Amygdala (tissue), 56 donors: ENCODE measurements at regions not wholly inside any gene's neighbourhood (a gene's known extent, or its start where the extent isn't known, plus 50 kb on each side); places are given as distances from the start of the nearest gene placed in this dataset.
A peak's percentile ranks its signal among the peaks of the same experiment; 100 is the strongest.
"Not testable (repeated sequence)": the region's sequence is repeated elsewhere in the genome, so short reads cannot be mapped to it uniquely, and the experiment has no call there.

Experiments
- DNase-seq, 56 donors: peaks; one replicate each; lab custom pipeline; 2025; lab: John Stamatoyannopoulos, UW

DNA sequence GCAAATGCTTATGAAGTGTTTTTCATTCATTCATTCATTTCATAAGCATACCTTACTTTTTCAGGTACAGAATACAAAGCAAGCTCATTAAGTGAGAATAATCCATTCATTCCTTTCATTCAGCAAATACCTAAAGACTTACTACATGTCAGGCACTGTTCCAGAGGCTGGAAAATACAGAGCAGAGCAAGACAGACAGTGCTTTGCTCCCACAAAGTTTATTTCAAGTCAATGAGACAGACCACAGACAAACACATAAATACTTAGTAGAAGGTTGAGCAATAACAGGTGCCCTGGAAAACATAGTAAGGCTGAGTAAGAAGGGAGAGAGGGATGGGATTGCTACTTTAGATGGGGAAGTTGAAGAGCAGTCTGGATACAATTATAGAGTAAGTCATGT is 309.8 kb downstream of the C1D start:
- DNase-seq = no peak

DNA sequence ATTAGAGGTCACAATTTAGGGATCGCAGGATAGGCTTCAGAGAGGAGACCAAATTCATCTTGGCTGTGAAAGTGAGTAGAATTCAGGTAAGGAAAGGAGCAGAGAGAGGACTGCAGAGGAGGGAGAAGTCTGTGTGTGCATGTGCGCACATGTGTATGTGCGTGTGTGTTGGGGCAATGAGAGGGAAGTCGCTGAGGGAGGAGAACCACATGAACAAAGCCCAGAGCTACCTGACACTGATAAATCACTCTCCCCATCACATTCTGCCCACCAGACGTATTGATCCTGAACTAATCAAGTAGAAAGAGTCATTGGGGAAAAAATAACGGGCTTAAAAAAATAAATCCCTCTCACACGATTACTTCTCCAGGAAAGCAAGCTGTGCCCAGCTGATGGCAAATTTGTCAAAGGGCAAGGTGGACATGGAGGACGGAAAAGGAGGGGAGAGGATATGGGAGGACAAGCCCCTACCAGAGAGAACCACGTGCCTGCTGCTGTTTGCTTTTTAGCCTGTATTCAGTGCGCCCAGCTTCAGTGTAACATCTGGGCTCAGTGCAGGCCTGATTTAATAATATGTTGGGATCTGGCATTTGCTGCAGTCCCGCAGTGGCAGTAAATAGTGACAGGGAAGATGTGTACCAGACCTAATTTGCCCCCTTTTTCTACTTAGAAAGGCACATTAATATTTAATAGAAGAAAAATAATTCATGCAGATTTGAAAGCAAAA is 307.5 kb downstream of the C1D start:
- DNase-seq = no peak

DNA sequence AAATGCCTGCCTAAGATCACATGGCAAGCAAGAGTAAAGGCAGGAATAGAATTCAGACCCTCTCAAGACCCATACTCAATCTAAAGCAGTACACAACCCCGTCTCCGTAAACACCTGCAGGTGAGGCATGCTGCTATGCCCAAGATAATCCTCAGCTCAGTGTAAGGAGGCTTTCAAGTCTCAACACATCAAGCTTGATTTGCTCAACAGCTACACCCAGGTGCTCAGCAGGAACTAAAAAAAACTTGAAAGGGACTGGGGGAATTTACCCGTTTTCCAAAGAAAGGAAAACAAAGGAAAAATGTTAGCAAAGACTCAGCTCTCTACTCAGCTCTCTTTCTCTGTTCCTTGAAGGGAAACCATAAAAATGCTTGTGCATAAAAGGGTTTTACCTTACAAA is 301.8 kb downstream of the C1D start:
- DNase-seq = no peak

DNA sequence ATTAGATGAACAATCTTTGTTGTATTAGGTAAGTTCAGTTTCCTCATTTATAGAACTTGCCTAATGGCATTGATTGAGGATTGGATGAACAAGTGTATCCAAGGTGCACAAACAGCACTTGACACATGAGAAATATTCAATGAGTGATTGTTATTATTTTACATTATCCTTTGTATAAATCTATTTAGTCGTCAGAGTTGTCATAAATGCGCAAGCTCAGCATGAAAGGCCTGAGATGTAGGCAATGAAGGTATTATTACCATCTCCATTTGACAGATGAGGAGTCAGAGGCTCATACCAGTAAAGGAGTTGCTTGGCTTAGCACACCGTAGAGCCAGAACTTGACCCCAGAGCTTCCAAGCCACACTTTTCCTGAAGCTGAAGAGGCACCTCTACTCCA is 291.4 kb downstream of the C1D start:
- no peak for DNase-seq

DNA sequence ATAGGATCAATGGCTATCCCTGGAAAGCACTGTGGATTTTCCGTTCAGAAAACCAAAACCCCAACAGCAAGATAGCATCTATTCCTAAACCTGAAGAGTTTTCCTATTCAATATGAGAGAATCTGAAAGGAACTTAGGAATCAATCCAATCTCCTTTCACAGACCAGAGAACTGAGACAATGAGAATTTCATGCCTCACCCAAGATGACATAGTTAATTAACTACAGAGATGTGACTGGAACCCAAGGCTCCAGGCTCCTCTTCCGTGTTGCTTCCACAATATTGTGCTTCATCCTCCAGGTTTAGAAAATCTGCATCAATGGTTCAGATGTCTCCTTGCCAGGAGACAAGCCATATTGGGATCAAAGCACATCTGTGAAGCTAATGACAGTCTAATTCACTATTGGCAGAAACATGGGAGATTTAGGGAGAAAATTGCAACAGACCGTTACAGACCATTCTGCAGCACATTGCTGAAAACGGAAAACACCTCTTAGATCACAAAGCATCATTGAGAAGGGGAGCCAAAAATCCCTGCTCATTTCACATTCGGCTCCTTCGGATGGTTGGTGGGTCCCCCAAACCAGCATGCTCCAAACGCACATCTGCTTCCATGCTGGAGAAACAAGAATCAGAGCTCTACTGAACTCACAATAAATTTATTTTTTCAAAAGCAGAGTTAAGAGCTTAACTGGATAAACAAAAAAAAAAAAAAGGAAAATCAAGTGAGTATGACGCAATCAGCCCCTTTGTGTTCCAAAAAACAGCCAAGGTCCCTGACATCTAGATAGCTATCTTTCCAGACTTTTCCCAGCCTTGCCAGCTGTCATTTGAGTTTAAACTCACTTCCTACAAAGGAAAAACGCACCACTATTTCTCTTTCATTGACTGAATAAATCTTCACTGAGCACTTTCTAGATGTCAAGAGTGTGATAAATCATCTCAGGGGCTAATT is 290.3 kb downstream of the C1D start:
- DNase-seq = no peak

DNA sequence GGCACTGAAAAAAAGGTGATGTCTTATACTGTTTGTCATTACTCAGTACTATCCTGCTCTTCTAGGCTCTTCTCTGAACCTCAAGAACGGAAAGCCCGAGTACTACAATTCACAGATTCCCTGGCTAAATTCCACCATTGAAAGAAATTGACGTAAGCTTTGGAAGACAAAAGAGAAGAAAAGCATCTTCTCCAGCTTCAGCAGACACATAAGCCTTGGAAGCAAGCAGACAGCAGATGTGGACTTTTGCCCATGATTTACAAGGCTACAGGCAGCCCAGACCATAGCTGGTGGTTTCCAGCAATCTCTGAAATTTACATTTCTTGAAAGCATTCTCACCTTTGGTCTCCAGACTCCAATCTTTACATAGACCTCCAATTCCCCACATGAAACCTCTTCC is 289.0 kb downstream of the C1D start:
- DNase-seq = no peak

DNA sequence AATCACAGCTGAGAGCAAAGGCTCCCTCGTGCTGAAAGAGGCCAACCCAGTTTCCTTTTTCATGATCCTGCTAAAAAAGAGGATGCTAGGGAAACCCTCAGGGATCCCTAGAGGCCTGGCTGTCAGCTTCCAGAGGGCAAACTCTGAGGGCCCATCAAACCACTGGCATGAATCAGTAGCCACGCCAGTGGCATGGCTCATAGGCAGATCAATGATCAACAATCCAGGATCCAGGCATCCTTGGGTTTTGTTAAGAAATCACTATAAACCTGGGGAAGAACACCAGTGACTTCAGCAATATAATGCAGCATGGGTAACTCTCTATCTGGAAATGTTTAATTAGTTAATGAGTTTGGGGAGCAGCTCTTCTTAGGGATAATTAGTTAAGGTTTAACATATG is 286.5 kb downstream of the C1D start:
- no peak for DNase-seq

DNA sequence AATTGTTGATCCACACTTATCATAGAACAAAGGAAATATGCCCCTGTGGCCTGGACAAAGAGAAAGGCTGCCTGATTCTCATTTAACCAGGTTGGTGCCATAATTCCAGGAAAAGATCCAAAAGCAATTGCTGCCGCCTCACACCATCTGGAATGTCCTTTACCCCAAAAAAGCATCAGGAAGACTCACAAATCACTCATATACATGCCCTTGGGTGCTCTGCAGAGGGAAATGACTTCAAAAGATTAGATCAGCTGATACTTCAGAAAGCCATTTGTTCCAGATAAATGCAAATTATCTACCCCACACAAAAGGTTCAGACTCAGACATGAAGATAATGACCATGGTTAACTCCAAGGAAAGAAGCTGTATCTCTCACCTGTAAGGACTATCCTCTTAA is 285.8 kb downstream of the C1D start:
- no peak for DNase-seq

DNA sequence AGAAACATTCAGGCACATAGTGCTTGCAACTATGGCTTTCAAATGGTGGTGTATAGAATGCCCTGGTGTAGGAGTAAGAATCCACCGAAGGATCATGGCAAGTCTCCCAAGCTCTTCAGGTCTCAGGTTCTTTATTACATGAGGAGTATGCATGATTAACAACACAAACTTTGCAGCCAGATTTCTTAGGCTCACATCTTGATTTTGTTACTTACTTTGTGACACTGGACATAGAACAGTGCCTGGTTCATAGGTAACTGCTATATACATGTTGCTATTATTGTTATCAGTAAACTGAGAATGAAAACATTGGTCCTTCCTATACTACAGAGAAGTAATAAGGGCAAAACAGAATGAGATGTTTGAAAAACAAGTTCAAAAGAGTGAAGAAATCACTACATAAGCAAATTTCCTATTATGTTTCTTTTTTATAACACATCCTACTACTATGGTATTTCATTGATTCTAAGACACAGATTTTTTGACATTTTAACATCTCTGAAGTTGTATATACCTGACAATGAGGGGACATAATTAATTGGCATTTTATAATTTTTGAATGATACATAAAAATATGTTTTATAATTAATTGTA is 284.9 kb downstream of the C1D start:
- DNase-seq = no peak

DNA sequence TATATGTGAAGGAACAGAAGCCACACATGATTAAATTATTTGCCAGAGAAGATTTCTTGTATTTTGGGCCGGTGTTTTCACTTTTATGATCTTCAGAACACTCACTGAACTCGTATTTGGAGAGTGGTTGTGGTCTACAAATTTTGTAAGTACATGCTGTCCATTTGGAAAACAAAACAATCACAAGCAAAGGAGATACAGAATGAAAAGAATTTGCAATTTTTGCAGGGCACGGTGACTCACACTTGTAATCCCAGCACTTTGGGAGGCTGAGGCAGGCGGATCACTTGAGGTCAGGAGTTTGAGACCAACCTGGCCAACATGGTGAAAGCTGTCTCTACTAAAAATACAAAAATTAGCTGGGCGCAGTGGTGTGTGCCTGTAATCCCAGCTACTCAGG is 282.0 kb downstream of the C1D start:
- DNase-seq = not testable (repeated sequence)

DNA sequence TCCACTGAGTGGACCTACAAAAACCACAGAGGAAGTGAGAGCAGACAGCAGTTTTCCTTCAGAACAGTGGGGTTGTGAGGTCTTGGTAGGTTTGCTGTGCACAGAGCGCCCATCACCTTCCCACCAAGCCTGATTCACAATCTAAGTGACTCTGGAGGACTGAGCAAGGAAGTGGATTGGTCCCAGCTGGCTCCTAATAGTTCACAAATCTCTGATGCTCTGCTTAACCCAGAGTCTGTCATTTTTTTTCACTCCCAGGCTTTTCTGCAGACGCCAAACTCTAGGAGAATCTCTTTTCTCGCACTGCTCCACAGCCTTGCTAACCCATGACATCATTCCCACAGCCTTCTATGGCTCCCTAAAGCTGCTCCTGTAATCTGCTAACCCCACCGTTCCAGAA is 280.4 kb downstream of the C1D start:
- DNase-seq = peak in 9 of 56 donors; percentile 0 to 24 (median 3)

DNA sequence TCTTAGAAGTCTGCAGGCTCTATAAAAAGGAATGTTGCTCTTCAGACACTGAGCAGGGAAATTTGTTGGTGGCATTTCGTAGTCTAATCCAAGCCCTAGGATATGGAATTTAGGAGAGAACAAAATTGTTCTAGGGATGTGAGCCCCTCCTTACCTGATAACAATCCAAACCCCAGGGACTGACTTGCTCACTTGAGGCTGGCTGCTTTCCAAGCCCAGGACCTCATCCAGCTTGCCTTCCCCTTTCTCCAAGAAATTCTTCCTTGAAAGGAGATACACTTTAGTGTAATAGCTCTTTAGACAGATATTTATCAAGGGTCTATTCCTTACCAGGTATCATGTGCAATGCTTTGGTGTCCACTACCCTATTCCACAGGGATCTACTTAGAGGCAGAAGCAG is 279.8 kb downstream of the C1D start:
- no peak for DNase-seq

DNA sequence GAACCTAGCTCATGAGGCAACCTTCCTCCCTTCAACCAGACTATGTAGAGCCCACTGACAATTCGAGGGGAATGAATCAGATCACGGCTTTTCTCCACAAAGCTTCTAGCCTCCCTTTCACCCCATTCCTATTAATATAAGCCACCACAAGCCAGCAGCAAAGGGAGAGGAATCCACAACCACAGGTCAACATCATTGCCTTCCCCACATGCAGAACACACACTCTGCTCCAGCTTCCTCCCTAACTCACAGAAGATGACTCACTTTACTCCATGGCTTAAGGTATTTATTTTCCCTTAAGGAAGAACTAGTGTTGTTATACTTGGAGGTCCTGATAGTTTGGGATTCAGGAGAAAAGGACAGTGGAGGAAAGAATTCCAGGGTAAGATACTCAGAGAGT is 272.2 kb downstream of the C1D start:
- no peak for DNase-seq

DNA sequence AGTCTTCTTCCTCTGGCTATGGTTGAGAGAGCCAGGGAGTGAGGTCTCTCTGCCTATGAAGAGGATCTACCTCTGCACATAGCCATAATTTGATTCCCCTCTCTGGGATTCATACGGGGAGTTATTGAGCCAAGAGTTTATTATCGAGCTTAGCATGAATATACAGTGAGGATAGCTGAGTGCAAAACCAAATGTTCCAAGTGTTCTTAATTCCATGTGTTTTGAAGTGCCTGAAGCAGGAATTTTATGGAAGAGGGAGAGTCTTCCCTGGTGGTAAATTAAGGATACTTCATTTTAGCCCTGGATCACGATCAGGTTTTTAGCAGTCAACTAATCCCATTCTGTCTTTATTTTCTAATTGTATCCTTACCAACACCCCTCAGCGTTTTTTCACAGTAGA is 270.6 kb downstream of the C1D start:
- no peak for DNase-seq

DNA sequence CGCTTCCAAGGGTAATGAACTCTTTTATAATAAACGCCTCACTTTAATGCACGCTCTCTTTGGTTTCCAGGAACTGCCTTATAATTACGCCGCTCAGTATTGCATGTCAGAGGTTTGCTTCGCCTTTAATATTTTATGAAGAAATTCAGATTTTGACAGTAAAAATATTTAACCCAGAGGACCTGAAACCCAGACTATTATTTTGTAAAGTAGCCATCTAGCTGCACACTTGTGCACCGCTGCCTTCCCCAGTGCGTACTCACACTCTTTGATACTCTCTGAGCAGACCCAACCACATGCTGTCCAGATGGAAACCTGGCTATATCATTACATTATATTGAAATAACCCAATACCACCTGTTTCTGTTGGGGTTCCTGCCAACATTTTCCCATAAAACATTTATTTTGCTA is 270.1 kb downstream of the C1D start:
- DNase-seq = no peak

DNA sequence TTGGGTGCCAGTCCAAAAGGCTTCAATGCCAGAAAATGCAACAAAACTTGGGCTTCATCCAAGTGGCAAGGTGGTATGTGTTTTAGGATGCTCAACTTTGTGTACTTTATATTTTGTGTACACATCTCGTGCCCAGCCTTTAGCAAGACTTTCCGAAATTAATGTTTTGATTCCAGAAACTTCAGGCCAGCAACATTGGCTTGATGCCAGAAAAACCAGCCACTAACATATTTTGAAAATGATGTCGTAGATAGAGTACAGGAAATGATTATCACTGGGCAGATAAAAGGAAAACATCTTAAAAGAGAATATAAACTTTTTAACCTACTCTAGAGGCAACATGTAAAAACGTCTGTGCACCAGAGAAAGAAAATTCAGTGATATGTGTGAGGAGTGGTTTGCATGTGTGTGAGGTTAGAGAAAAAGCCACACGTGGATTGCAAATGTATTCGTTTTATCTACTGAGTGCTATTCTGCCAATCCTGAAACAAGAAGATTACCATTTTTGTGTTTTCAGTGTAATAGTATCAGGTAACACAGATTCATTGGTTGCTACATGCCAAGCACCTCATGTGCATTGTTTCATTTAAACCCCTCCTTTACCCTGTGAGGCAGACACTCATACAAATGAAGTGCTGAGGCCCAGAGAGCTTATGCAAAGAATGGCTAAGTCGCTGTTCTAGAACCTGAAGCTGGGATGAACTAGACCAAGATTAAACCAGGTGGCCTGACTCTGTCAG is 264.8 kb downstream of the C1D start:
- no peak for DNase-seq

DNA sequence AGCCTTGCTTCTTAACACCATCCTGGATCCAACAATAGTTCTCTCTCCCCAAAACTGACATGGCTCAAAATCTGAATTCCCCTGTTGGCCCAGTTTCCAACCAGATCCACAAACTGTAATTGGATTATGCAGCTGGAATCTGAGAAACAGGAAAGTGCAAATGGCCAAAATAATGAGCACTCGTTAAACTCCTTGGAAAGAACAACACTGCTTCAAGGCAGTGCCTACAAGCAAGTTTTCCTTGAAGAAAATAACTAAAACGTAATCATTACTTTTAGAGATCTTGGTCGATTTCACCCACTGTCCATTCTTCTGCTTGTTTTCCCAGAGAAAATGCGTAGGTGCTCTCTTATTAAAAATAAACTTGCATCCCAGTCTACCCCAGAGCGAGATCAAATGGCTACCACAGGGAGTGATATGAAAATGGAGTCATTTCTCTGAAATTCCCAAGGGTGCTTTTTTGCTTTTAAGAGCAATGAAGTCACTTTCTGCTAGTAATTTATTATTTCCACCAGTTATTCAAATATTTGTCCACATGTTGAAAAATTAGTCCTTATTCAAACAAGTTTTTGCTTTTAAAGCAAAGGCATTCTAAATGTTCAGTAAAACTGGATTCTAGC is 264.2 kb downstream of the C1D start:
- no peak for DNase-seq

DNA sequence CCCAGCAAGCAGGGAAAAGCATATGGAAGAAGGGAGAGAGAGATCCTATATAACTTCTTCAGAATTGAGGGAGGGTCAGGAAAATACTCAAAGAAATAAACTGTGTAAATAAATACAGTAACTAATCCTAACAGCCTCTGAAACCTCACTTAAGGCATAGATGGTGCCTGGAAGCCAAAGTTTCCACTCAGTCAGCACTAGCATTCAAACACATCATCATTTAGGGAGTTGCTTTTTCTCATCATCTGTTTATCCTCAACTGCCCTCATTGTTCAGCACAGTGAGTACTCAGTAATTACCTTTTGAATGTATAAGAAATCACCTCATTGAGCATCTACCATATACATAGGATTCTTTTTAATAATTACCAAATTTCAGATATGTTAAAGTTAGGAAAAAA is 262.9 kb downstream of the C1D start:
- no peak for DNase-seq

DNA sequence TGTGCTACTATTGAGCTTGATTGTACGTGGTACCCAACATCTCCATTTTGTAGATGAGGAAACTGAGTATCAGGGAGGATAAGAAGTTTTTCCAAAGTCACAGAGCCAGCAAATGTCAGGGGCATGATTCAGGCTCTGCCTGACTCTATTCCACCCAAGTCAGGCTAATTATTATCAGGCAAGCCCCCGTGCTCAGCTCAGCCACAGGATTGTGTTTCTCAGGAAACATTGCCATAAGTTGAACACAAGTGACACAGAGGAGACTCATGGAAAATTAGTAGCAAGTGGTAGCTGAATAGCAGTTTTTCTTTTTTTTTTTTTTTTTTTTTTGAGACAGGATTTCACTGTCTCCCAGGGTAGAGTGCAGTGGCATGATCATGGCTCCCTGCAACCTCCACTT is 260.5 kb downstream of the C1D start:
- DNase-seq = no peak

DNA sequence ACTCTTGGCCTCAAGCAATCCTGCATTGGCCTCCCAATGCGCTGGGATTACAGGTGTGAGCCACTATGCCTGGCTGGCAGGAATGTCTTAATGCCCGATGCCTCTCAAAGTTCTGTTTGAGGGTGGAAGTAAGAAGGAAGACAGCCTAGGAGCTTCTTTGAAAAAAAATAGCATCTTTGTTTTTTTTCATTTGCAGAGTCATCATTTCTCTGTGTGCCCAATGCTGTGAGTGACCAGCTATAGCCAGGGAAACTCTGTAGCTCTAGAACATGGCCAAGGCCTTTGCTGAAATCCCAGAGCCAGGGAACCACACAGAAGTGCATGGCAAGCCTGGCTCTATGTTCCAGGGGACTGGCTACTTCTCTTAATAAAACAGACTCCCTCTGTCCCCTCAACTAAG is 260.0 kb downstream of the C1D start:
- no peak for DNase-seq
